SK-N-SH treated with all-trans-retinoic acid at 6 μM for 48 hours (cell line): ENCODE measurements at regions not wholly inside any gene's neighbourhood (a gene's known extent, or its start where the extent isn't known, plus 50 kb on each side); places are given as distances from the start of the nearest gene placed in this dataset.

Experiments
- ATAC-seq: fragments of 200-7000 bp; cut with Tn5 transposase; 3 replicates; pipeline ENCODE4 v1.9.1; 2020; ENCODE audit warnings: mild to moderate bottlenecking, moderate library complexity
- ARNTL ChIP-seq: fragments of 450-650 bp; formaldehyde crosslinking; IDR thresholded peaks from 2 replicates; pipeline ENCODE4 v1.5.0; 2020; ENCODE audit warnings: low read depth, mild to moderate bottlenecking, moderate library complexity, borderline replicate concordance
- BACH2 ChIP-seq: fragments of 250-450 bp; sonication (Bioruptor Pico); IDR thresholded peaks from 2 replicates; pipeline ENCODE4 v1.9.0; 2021; ENCODE audit warnings: mild to moderate bottlenecking, borderline replicate concordance
- CSDC2 ChIP-seq: fragments of 250-450 bp; sonication (Bioruptor Pico); IDR thresholded peaks from 2 replicates; pipeline ENCODE4 v1.5.0; 2020; ENCODE audit warnings: mild to moderate bottlenecking, moderate library complexity
- ESRRG ChIP-seq: fragments of 250-450 bp; sonication (Bioruptor Pico); IDR thresholded peaks from 2 replicates; pipeline ENCODE4 v1.6.1; 2021; ENCODE audit warnings: mild to moderate bottlenecking
- GLIS3 ChIP-seq: fragments of 250-450 bp; sonication (Bioruptor Pico); IDR thresholded peaks from 2 replicates; pipeline ENCODE4 v1.5.0; 2020; ENCODE audit warnings: mild to moderate bottlenecking, moderate library complexity
- ISL1 ChIP-seq: fragments of 250-450 bp; sonication (Bioruptor Pico); IDR thresholded peaks from 2 replicates; pipeline ENCODE4 v2.1.2; 2022; ENCODE audit warnings: mild to moderate bottlenecking, moderate library complexity
- OSR1 ChIP-seq: fragments of 250-450 bp; sonication (Bioruptor Pico); IDR thresholded peaks from 2 replicates; pipeline ENCODE4 v1.8.0; 2022; ENCODE audit warnings: moderate library complexity, mild to moderate bottlenecking, inconsistent platforms
- PPARA ChIP-seq: fragments of 250-450 bp; sonication (Bioruptor Pico); IDR thresholded peaks from 2 replicates; pipeline ENCODE4 v1.5.0; 2020; ENCODE audit warnings: mild to moderate bottlenecking, borderline replicate concordance
- RARB ChIP-seq: fragments of 250-450 bp; sonication (Bioruptor Pico); IDR thresholded peaks from 2 replicates; pipeline ENCODE4 v1.8.0; 2021; ENCODE audit warnings: mild to moderate bottlenecking, moderate library complexity
- TCF4 ChIP-seq: fragments of 250-450 bp; sonication (Bioruptor Pico); IDR thresholded peaks from 2 replicates; pipeline ENCODE4 v1.8.0; 2021; ENCODE audit warnings: mild to moderate bottlenecking, moderate library complexity, borderline replicate concordance
- TOX ChIP-seq: fragments of 250-450 bp; sonication (Bioruptor Pico); IDR thresholded peaks from 2 replicates; pipeline ENCODE4 v1.8.0; 2021; ENCODE audit warnings: mild to moderate bottlenecking, moderate library complexity, borderline replicate concordance
- TSHZ2 ChIP-seq: fragments of 250-450 bp; sonication (Bioruptor Pico); IDR thresholded peaks from 2 replicates; pipeline ENCODE4 v1.5.0; 2020; ENCODE audit warnings: mild to moderate bottlenecking, moderate library complexity
- ZC3H10 ChIP-seq: fragments of 250-450 bp; sonication (Bioruptor Pico); IDR thresholded peaks from 2 replicates; pipeline ENCODE4 v1.5.1; 2021; ENCODE audit warnings: mild to moderate bottlenecking, moderate library complexity
- ZFP3 ChIP-seq: fragments of 250-450 bp; sonication (Bioruptor Pico); IDR thresholded peaks from 2 replicates; pipeline ENCODE4 v1.5.0; 2020; ENCODE audit warnings: mild to moderate bottlenecking, moderate library complexity
- ZFP30 ChIP-seq: fragments of 450-650 bp; formaldehyde crosslinking; IDR thresholded peaks from 2 replicates; pipeline ENCODE4 v1.5.0; 2022; ENCODE audit warnings: mild to moderate bottlenecking, moderate library complexity
- ZNF565 ChIP-seq: fragments of 450-650 bp; formaldehyde crosslinking; conservative IDR thresholded peaks from 2 replicates; pipeline ENCODE4 v1.5.0; 2020; ENCODE audit warnings: low read depth, mild to moderate bottlenecking, moderate library complexity
- ZNF70 ChIP-seq: fragments of 450-650 bp; formaldehyde crosslinking; IDR thresholded peaks from 2 replicates; pipeline ENCODE4 v1.5.0; 2020; ENCODE audit warnings: mild to moderate bottlenecking, moderate library complexity
- ZNF8 ChIP-seq: fragments of 450-650 bp; formaldehyde crosslinking; IDR thresholded peaks from 2 replicates; pipeline ENCODE4 v1.5.0; 2020; ENCODE audit warnings: mild to moderate bottlenecking, moderate library complexity
- TF ChIP-seq, protein P1 (sequence below): fragments of 250-450 bp; sonication (Bioruptor Pico); IDR thresholded peaks from 2 replicates; pipeline ENCODE4 v1.5.1; 2021; ENCODE audit warnings: mild to moderate bottlenecking, moderate library complexity
- TF ChIP-seq, protein P2 (sequence below): fragments of 250-450 bp; sonication (Bioruptor Pico); IDR thresholded peaks from 2 replicates; pipeline ENCODE4 v1.8.0; 2020; ENCODE audit warnings: mild to moderate bottlenecking, moderate library complexity, borderline replicate concordance

DNA sequence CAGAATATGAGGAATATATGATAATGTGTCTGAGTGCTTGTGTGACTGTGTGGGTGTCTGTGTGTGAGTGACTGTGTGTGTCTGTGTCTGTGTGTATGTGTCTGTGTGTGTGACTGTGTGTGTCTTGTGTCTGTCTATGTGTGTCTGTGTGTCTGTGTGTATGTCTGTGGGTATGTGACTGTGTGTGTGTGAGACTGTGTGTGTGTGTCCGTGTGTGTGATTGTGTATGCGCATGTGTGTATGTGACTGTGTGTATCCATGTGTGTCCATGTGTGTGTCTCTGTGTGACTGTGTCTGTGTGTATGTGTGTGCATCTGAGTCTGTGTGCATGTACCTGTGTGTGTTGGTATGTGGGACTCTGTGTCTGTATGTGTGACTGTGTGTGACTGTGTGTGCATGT is 1361.2 kb upstream of the TMEM132C start:
- TF ChIP-seq, protein P1, sequence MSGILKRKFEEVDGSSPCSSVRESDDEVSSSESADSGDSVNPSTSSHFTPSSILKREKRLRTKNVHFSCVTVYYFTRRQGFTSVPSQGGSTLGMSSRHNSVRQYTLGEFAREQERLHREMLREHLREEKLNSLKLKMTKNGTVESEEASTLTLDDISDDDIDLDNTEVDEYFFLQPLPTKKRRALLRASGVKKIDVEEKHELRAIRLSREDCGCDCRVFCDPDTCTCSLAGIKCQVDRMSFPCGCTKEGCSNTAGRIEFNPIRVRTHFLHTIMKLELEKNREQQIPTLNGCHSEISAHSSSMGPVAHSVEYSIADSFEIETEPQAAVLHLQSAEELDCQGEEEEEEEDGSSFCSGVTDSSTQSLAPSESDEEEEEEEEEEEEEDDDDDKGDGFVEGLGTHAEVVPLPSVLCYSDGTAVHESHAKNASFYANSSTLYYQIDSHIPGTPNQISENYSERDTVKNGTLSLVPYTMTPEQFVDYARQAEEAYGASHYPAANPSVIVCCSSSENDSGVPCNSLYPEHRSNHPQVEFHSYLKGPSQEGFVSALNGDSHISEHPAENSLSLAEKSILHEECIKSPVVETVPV (CRISPR knock-in tag), result no peak
- TF ChIP-seq TOX (CRISPR knock-in tag), result no peak
- no peak for TF ChIP-seq CSDC2
- TF ChIP-seq ESRRG (CRISPR knock-in tag), result no peak
- TF ChIP-seq ZC3H10, result no peak
- no peak for TF ChIP-seq ZNF565
- no peak for TF ChIP-seq BACH2 (CRISPR knock-in tag)
- TF ChIP-seq ISL1 (CRISPR knock-in tag), result no peak
- TF ChIP-seq ZNF70 (CRISPR knock-in tag), result no peak
- TF ChIP-seq ARNTL, result no peak
- TF ChIP-seq ZNF8 (CRISPR knock-in tag), result no peak
- TF ChIP-seq TSHZ2 (CRISPR knock-in tag), result no peak
- TF ChIP-seq, protein P2, sequence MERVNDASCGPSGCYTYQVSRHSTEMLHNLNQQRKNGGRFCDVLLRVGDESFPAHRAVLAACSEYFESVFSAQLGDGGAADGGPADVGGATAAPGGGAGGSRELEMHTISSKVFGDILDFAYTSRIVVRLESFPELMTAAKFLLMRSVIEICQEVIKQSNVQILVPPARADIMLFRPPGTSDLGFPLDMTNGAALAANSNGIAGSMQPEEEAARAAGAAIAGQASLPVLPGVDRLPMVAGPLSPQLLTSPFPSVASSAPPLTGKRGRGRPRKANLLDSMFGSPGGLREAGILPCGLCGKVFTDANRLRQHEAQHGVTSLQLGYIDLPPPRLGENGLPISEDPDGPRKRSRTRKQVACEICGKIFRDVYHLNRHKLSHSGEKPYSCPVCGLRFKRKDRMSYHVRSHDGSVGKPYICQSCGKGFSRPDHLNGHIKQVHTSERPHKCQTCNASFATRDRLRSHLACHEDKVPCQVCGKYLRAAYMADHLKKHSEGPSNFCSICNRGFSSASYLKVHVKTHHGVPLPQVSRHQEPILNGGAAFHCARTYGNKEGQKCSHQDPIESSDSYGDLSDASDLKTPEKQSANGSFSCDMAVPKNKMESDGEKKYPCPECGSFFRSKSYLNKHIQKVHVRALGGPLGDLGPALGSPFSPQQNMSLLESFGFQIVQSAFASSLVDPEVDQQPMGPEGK (CRISPR knock-in tag), result no peak
- TF ChIP-seq ZFP3, result no peak
- no peak for TF ChIP-seq GLIS3 (CRISPR knock-in tag)
- TF ChIP-seq RARB, result no peak
- TF ChIP-seq TCF4 (CRISPR knock-in tag), result no peak
- TF ChIP-seq OSR1 (CRISPR knock-in tag), result no peak
- no peak for ATAC-seq

DNA sequence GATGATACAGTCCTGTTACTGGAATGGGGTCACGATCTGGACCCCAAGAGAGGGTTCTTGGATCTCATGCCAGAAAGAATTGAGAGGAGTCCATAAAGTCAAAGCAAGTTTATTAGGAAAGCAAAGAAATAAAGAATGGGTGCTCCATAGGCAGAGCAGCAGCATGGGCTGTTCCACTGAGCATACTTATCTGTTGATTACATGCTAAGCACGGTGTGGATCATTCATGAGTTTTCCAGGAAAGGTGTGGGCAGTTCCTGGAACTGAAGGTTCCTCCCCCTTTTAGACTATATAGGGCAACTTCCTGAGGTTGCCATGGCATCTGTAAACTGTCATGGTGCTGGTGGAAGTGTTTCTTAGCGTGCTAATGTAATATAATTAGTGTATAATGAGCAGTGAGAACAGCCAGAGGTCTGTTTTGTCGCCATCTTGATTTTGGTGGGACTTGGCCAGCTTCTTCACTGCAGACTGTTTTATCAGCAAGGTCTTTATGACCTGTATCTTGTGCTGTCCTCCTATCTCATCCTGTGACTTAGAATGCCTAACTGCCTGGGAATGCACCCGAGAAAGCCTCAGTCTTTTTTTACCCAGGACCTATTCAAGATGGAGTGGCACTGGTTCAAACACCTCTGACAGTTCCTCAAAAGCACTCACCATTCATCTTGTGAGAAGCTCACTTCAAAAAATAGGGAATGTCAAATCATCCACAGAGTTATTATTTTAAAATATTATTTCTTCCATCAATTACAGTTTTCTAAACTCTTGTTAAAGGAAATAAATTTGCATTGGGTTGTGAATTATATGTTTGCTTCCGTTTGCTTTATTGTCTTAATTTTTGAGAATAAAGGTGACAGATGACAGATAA is 1358.8 kb upstream of the TMEM132C start:
- no peak for ATAC-seq
- TF ChIP-seq, protein P1 (CRISPR knock-in tag), result no peak
- TF ChIP-seq GLIS3 (CRISPR knock-in tag), result no peak
- no peak for TF ChIP-seq ISL1 (CRISPR knock-in tag)
- TF ChIP-seq OSR1 (CRISPR knock-in tag), result no peak
- no peak for TF ChIP-seq BACH2 (CRISPR knock-in tag)
- no peak for TF ChIP-seq ESRRG (CRISPR knock-in tag)
- no peak for TF ChIP-seq CSDC2
- TF ChIP-seq ZC3H10, result no peak
- no peak for TF ChIP-seq ZNF565
- TF ChIP-seq ZFP30 (CRISPR knock-in tag), result no peak

DNA sequence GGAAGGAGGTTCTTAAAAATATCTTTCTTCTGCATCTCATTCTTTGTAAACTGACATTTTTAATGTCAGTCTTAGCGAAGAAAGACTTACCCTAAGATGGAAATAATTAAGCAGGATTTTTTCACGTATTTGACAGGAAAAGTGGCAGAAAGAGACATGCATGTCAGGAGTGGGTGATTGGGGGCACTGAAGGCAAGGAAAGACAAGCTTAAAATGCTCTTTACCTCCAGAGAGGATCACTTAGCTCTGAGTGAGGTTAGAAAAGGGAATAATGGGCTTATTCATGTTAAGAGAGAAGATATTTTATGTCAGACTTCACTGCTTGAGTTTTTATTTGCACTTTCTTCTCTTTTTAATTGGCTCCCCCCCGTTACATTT is 1358.2 kb upstream of the TMEM132C start:
- no peak for ATAC-seq

More for the DNA sequence above, 1358.2 kb upstream of the TMEM132C start:
- TF ChIP-seq ESRRG (CRISPR knock-in tag) (no peak), PPARA (CRISPR knock-in tag) (no peak), ISL1 (CRISPR knock-in tag) (no peak), RARB (no peak), GLIS3 (CRISPR knock-in tag) (no peak), OSR1 (CRISPR knock-in tag) (no peak)
- TF ChIP-seq, protein P1 (CRISPR knock-in tag), result no peak
